Hematopoietic multipotent progenitor cell (in vitro differentiated cells): ENCODE measurements at regions not wholly inside any gene's neighbourhood (a gene's known extent, or its start where the extent isn't known, plus 50 kb on each side); places are given as distances from the start of the nearest gene placed in this dataset.

Experiments used
- DNase-seq, 3 donors: peaks; one replicate each; pipeline ENCODE4 v3.0.0-alpha.2; 2011 to 2015; ENCODE audit warnings: low read depth in 2 of 3, low spot score in 2 of 3

DNA sequence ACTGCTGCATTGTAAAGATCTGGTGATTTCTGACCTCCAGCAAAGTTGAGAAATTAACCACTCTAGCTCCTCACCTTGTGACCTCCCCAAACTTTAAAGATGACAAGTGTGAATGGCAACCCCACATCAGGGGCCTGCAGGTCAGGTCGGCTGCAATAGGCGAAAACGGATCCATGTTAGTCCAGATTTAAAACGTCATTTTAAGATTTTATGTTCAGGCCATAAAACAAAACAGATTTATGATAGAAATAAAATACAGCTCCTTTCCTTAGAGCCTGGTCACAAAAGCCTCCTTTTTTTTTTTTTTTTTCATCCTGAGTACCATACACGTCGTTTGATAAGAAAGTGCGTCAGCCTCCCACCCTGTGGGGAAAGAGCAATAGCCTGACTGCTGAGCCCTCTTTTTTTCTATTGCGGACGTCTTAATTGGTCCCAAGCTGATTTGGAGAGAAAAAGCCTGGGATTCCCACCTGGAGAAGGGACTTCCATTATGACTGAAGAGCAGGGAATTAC, 519.2 kb upstream of the NOX3 start:
- DNase-seq, result no peak

DNA sequence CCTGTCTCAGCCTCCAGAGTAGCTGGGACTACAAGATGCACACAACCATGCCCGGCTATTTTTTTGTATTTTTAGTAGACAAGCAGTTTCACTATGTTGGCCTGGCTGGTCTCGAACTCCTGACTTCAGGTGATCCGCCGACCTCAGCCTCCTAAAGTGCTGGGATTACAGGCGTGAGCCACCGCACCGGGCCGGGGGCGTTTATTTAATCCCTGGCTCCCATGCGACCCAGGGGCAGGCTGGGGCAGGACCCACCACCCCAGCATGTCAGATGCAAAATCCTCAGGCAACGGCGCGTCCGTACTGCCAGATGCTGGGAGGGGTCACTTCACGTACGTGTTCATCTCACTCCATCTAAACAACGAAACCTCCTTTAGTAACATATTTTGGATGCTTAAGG, 518.7 kb upstream of the NOX3 start:
- no peak for DNase-seq

DNA sequence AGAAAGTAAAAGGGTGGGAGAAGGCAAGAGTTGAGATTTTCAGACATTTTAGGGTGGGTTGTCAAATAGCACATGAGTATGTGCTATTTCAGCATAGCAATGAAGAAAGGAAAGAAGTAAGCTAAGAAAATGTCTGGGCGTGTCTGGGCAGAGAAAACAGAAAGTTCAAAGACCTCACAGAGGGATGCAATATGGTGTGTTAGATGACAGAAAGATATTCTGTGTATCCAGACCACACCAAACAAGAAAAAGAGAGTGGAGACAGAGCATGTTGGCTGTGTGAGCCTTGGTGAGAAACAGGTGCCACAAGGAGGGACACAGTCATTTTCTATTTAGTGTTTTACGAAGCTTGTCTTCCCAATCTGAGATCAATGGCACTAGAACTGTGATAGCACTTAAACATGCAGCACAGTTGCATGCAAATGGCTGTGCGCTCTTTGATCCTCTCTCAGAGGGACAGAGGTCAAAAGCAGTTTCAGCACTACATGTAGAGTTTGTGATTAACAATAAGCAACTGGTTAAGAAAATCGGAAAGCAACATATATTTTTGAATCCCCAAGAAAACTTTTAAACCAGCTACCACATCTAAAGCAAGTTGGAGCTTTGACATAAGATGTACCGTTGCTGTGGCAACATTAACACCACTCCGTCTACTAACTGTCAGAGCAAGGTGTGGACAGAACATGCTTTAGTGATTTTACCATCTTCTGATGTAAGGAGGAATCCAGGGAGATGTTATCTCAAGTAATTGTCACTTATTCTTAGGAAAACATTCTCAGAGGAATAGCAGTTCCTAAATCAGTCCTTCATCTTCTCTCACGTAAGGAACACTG, 515.5 kb upstream of the NOX3 start:
- DNase-seq, result no peak

GRCh38 chr6:155970472-155970871, 514.8 kb upstream of the NOX3 start:
- no peak for DNase-seq

GRCh38 chr6:155968921-155969320, 513.3 kb upstream of the NOX3 start:
- DNase-seq, result no peak

- DNase-seq, result no peak
Observed at GRCh38 chr6:155967322-155967721, 511.7 kb upstream of the NOX3 start.

DNA sequence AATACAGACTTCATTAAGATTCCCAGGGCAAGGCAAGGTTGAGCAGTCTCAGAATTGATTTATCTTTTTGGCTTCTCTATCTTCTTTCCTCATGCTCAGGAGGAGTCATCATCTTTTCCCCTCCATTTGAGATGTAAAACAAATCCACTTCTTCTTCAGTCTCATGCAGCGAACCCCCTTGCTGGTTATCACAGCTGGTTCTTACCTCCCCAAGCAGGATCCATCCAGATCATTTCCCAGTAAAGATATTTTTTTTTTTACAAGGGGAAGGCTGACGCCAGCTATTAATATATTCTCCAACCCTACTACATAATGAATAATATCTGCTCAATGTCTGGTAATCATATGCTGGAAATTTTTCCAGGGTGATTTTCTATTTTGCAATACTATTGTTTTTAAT, 508.9 kb upstream of the NOX3 start:
- DNase-seq, result no peak

- no peak for DNase-seq
Observed at GRCh38 chr6:155962276-155962675, 506.6 kb upstream of the NOX3 start.

DNA sequence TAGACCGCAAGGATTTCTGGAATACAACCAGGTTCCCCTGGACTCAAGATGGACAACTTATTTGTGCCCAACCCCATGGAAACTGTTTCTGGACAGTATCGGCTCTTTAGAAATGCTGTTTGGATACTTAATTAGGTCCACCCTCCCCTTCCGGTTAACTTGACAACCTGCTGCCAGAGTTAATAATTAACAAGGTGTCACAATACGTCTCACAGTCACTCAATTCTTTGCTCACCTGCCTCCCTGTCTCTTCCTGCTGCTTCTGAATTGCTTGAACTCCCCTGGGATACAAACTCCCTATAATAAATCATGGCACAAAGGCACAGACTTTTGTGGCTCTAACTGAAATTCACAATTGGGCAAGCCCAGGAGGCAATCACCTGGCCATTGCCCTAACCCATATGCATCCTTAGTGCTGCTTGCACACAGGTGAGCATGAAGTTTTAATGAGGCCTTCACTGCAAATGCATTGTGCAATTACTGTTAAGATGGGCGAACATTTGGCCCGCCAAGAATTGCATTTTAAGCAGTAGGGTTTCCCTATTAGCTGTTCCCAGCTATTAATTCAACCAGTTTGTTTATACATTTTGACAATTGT, 504.4 kb upstream of the NOX3 start:
- DNase-seq, result no peak

GRCh38 chr6:155958550-155958949, 502.9 kb upstream of the NOX3 start:
- no peak for DNase-seq

DNA sequence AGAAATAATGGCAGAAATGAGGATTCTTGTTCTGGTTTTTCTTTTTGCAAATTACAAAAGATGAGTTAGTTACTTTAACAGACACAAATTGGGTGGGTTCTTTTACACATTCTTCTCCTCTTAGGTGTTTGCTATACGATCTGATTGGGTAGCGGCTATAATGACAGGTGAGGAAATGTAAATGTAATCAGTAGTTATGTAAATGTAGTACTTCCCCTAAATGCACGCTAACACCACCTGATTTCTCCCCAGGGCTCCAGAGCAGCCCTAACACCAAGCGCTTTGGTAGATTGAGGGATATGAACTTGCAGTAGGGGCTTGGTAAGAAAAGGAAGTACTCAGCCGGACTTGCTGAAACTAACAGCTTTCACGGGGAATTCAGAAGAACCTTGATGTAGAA, 499.4 kb upstream of the NOX3 start:
- peak in 1 of 3 donors; percentile 62 for DNase-seq

DNA sequence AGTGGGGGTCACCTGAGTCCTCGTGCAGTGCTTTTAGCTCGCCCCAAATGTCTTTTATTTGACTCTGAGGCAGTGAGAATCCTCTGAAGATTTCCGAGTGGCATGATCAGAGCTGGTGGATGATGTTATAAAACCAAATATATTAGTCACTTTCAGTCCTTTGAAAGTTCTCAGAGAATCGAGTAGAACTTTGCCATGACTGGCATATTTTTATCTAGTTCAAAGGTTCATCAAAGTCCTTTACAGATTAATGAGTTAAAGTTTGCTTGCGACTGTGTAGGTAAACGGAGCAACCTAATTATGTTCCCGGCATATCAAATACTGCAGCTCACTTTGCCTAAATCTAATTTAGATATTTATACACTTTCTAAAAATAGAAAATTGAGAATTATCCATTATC, 498.5 kb upstream of the NOX3 start:
- DNase-seq, result no peak

DNA sequence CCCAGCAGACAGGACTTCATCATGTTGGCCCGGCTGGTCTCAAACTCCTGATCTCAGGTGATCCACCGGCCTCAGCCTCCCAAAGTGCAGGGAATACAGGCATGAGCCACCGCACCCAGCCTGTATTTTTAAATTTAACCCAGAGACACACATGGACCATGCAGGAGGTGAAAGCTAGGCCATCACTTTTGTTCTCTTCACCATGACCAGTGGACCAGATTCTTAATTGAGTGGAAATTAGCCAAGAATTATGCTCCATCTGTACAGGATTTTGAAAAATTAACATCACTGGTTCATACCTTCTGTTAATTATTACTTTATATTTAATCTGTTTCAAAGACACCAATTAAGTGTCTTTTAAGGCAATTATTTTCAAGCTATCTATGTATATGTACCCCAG, 493.6 kb upstream of the NOX3 start:
- DNase-seq, result no peak

DNA sequence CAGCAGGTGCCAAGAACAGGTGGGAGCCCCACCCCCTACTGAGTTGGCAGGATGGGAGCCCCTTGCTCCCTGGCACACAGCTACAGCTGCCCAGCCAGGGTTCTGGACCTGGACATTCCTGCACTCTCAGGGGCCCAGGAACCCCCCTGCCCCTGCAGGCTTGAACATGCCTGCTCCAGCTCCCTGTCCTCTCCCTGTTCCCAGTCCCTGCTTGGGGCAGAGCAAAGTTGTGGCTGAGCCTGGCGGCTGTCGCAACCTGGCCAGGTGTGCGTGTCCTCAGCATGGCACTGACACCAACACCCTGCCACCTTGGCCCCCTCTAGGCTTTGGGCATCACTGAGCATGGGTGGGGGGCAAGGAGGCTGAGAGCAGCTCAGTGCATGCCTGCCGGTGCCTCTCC, 491.2 kb upstream of the NOX3 start:
- no peak for DNase-seq

DNA sequence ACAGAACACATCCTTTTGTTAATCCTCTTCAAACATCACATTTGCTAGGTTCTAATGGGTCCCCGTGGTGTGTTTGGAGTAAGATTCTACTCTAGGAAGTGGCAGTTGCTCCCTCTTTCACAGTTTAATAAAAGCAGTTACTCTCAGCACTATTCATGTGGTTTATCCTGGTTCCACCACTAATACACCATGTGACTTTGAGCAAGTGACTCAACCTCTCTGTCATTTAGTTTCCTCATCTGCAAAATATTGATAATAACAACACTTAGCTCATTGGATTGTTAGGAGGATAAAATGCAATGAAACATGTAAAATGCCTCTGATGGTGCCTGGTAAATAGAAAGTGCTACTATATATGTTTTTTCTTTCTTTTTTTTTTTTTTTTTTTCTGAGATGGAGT, 488.0 kb upstream of the NOX3 start:
- DNase-seq, result no peak

GRCh38 chr6:155939253-155939652, 483.6 kb upstream of the NOX3 start:
- no peak for DNase-seq

DNA sequence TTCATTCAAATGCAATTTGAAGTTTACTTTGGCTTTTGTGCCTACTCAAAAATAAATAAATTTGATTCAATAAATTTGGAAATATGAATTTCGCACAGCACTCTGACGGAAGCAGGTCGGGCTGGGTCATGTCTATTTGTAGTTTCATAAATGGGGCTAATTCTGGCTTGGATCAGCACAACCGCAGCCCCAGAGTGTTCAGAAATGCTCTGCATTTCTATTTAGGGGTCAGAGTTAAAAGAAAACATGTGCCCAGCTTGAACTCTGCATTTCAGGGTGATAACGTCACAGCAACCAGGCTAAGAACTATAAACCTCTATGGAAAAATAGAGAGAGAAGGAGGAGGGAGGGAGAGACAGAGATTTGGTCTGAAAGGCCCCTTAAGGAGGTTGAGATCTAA, 480.9 kb upstream of the NOX3 start:
- no peak for DNase-seq

- no peak for DNase-seq
Observed at GRCh38 chr6:155936127-155936526, 480.5 kb upstream of the NOX3 start.

GRCh38 chr6:155916846-155917624, 461.4 kb upstream of the NOX3 start:
- no peak for DNase-seq

- DNase-seq, result no peak
Observed at GRCh38 chr6:155915651-155916050, 460.0 kb upstream of the NOX3 start.

DNA sequence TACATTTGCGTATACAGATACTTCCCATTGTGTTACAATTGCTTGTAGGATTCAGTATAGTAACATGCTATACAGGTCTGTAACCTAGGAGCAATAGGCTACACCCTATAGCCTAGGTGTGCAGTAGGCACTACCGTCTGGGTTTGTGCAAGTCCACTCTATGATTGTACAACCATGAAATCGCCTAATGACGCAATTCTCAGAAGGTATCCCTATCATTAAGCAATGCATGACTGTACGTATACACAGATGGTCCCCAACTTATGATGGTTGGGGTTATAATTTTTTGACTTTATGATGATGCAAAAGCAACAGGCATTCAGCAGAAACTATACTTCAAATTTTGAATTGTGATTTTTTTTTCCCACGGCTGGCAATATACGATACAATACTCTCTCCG, 458.2 kb upstream of the NOX3 start:
- no peak for DNase-seq

DNA sequence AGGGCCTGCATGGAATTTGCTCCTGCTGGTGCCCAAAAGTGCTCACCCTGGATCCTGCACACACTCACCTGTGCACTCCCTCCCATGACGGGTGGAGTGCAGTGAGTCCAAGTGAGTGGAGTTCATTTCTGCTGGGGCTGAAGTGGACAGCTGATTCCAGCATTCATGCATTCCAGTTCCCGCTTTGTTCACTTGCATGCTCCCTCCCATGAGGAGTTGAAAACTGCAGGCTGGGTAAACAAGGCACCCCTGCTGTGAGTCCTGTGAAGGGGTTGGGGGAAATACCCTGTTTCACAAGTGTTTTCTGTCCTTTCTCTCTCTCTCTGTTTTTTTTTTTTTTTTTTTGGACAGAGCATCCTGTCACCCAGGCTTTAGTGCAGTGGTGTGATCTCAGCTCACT, 454.1 kb upstream of the NOX3 start:
- no peak for DNase-seq
